ENCODE measurements at regions not wholly inside any gene's neighbourhood (a gene's known extent, or its start where the extent isn't known, plus 50 kb on each side); places are given as distances from the start of the nearest gene placed in this dataset.

GRCh38 chr7:149599636-149600206 is 102.1 kb upstream of the ZNF746 start:
- Histone ChIP-seq H2AFZ (ENCODE audit: low read depth, low read length) (no peak overlapping the region), H3K36me3 (ENCODE audit: control insufficient read depth in 2 of 2, extremely low read depth in 1 of 2, insufficient read depth in 2 of 2, low read length in 2 of 2) (peaks cover 10 to 11% of the 10 kb centered on the region in 2 experiments), H3K79me2 (ENCODE audit: control insufficient read depth, insufficient read depth, low read length) (no peaks in the 10 kb centered on the region), H3K4me1 (ENCODE audit: control insufficient read depth, extremely low read depth, insufficient read depth, low read length) (no peaks in the 10 kb centered on the region), H3K4me2 (ENCODE audit: insufficient read depth, low read length) (no peak overlapping the region), H3K9me1 (replicated peaks; ENCODE audit: control insufficient read depth, extremely low read depth, insufficient read depth, low read length) (no peaks in the 10 kb centered on the region), H4K20me1 (replicated peaks; ENCODE audit: control insufficient read depth, extremely low read depth, insufficient read depth, low read length) (no peaks in the 10 kb centered on the region), H3K27ac (ENCODE audit: insufficient read depth, low read depth, low read length) (no peak overlapping the region), H3K9ac (replicated peaks; ENCODE audit: extremely low read depth, insufficient read depth, low read length) (no peak overlapping the region), H3K4me3 (replicated peaks in 1 of 3; ENCODE audit: insufficient read depth in 1 of 3, low read depth in 1 of 3, low read length in 3 of 3) (no peak overlapping the region), H3K27me3 (ENCODE audit: control insufficient read depth in 2 of 2, insufficient read depth in 2 of 2, low read length in 2 of 2) (no peaks in the 10 kb centered on the region), H3K9me3 (replicated peaks; ENCODE audit: control insufficient read depth, insufficient read depth, low read length) (no peaks in the 10 kb centered on the region)
- intact Hi-C loops (cut with micrococcal nuclease) (no loop called here), dilution Hi-C loops (cut with MboI; ENCODE audit: extremely low pct_ligation_motif_present, low sequenced_read_pairs) (no loop called here)
- FAIRE-seq = peak; percentile 67
- CTCF ChIA-PET = interaction anchor here (1.0 kb wide), 1 partner anchor 25 kb away, joined by 3 read pairs; no protein-coding TSS in a partner anchor
- no peak for DNase-seq (ENCODE audit: low read depth, low spot score)
- POLR2A ChIA-PET = no interaction called here
- TF ChIP-seq CTCF (IDR thresholded peaks at IDR 0.05; ENCODE audit: extremely low read depth in 1 of 2, insufficient read depth in 1 of 2, low read depth in 1 of 2, low read length in 2 of 2) (no peak), POLR2AphosphoS5 (IDR thresholded peaks at IDR 0.05; ENCODE audit: insufficient read depth, low read depth, low read length) (no peak), MAX (IDR thresholded peaks at IDR 0.05; ENCODE audit: insufficient read depth, insufficient read length) (no peak), FOS (IDR thresholded peaks at IDR 0.05; ENCODE audit: borderline replicate concordance, insufficient read depth, low read length) (no peak), POLR2A (IDR thresholded peaks at IDR 0.05; ENCODE audit: low read depth, low read length) (no peak), MYC (IDR thresholded peaks at IDR 0.05; ENCODE audit: low read depth, low read length) (no peak), JUN (IDR thresholded peaks at IDR 0.05; ENCODE audit: borderline replicate concordance, insufficient read depth, insufficient read length, low read depth) (no peak), EZH2 (IDR thresholded peaks at IDR 0.05; ENCODE audit: borderline replicate concordance, low read depth, low read length, severe bottlenecking) (no peak), GATA2 (IDR thresholded peaks at IDR 0.05; ENCODE audit: insufficient read depth, insufficient read length, low read depth, low read length) (no peak)
- BruUV-seq (replicated peaks) = no TSS peak
